Naive thymus-derived CD4-positive, alpha-beta T cell (primary cell): ENCODE measurements at regions not wholly inside any gene's neighbourhood (a gene's known extent, or its start where the extent isn't known, plus 50 kb on each side); places are given as distances from the start of the nearest gene placed in this dataset.

Experiments used
- ATAC-seq: fragments of 150-1000 bp; cut with Tn5 transposase; 2 replicates; pipeline ENCODE4 v1.10.0; 2021; ENCODE audit warnings: mild to moderate bottlenecking, moderate library complexity
- CTCF ChIA-PET: fragments of 350-600 bp; sonication (Branson Sonifier 250); formaldehyde crosslinking; loops from one replicate; lab custom pipeline; 2021; ENCODE audit warnings: antibody characterized with exemption; lab: Charles Lee
- POLR2A ChIA-PET: fragments of 350-600 bp; sonication (Branson Sonifier 250); formaldehyde crosslinking; loops from one replicate; lab custom pipeline; 2021; ENCODE audit warnings: antibody characterized with exemption, inconsistent platforms; lab: Charles Lee
- DNase-seq, 9 donors: peaks; one replicate each; pipeline versions ENCODE4 v3.0.0 to v3.0.0-alpha.2; 2020 to 2022; ENCODE audit warnings: mixed read lengths in 1 of 9
- H3K27ac ChIP-seq: one replicate; pipeline ENCODE4 v1.7.0; 2013; ENCODE audit warnings: mild to moderate bottlenecking, low read depth, low read length, moderate library complexity
- H3K27me3 ChIP-seq, 2 donors: one replicate each; pipeline ENCODE4 v1.7.0; 2013; ENCODE audit warnings: low read length in 2 of 2, mild to moderate bottlenecking in 2 of 2, moderate library complexity in 2 of 2; ENCODE audit not compliant: control insufficient read depth in 2 of 2, insufficient read depth in 2 of 2
- H3K36me3 ChIP-seq, 3 experiments: 1 replicate in 2 of 3; 2 replicates in 1 of 3; pipeline ENCODE4 v1.7.0; 2013; ENCODE audit warnings: low read length in 3 of 3, mild to moderate bottlenecking in 3 of 3, moderate library complexity in 1 of 3; ENCODE audit not compliant: insufficient read depth in 3 of 3, control insufficient read depth in 2 of 3
- H3K4me1 ChIP-seq, 2 donors: one replicate each; pipeline ENCODE4 v1.7.0; 2013; ENCODE audit warnings: low read length in 2 of 2, mild to moderate bottlenecking in 2 of 2, moderate library complexity in 1 of 2; ENCODE audit not compliant: control insufficient read depth in 2 of 2, insufficient read depth in 2 of 2
- H3K4me3 ChIP-seq: 2 replicates; pipeline ENCODE4 v1.7.0; 2013; ENCODE audit warnings: mild to moderate bottlenecking, low read length
- H3K9me3 ChIP-seq, 3 experiments: 1 replicate in 2 of 3; 2 replicates in 1 of 3; pipeline ENCODE4 v1.7.0; 2013; ENCODE audit warnings: low read length in 3 of 3; ENCODE audit not compliant: control insufficient read depth in 2 of 3
- H3K27ac Mint-ChIP-seq, 9 donors: one replicate each; pipeline ENCODE4 v1.8.0; 2020 to 2022; ENCODE audit warnings: mixed read lengths in 9 of 9, mild to moderate bottlenecking in 8 of 9, moderate library complexity in 5 of 9, inconsistent platforms in 2 of 9
- H3K27me3 Mint-ChIP-seq, 5 donors: one replicate each; pipeline ENCODE4 v1.8.0; 2021 to 2022; ENCODE audit warnings: mixed read lengths in 5 of 5, mild to moderate bottlenecking in 1 of 5
- H3K36me3 Mint-ChIP-seq, 5 donors: one replicate each; pipeline ENCODE4 v1.8.0; 2020 to 2022; ENCODE audit warnings: mixed read lengths in 5 of 5, mild to moderate bottlenecking in 3 of 5, inconsistent platforms in 1 of 5
- H3K4me1 Mint-ChIP-seq, 7 donors: one replicate each; pipeline ENCODE4 v1.8.0; 2020 to 2022; ENCODE audit warnings: mixed read lengths in 7 of 7, mild to moderate bottlenecking in 3 of 7, inconsistent platforms in 1 of 7
- H3K4me3 Mint-ChIP-seq, 10 donors: one replicate each; pipeline ENCODE4 v1.8.0; 2020 to 2022; ENCODE audit warnings: mild to moderate bottlenecking in 10 of 10, mixed read lengths in 10 of 10, moderate library complexity in 6 of 10, inconsistent platforms in 2 of 10
- H3K9me3 Mint-ChIP-seq, 11 donors: one replicate each; pipeline ENCODE4 v1.8.0; 2020 to 2022; ENCODE audit warnings: mixed read lengths in 11 of 11, mild to moderate bottlenecking in 4 of 11, inconsistent platforms in 1 of 11, moderate library complexity in 1 of 11
- intact Hi-C, 2 donors: fragments of 100-400 bp; cut with micrococcal nuclease; formaldehyde crosslinking; loops; one replicate each; pipeline ENCODE4 v1.15.1; 2023

DNA sequence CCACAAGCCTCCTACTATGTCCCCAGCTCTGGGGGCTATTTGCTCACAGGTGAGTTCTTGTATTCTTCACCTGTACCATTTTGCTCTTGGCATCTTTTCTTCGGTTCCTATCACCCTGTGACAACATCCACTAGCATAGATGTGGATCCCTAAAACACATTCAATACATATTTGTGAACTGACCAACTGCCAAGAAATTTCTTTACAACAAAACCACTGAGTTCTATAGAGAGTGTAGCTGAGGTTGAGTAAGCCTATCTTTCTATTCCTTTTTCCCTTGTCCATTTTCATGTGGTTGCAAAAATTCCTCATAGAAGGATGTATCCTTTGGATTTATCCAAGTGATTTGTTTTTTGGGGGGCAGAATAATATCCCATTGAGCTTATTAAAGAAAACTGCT is 192.7 kb upstream of the ITGA4 start:
- Histone ChIP-seq H3K4me1 (peaks cover 0 to 3% of the 10 kb centered on the region in 2 donors), H3K27me3 (no peaks in the 10 kb centered on the region), H3K27ac (no peak overlapping the region), H3K36me3 (no peaks in the 10 kb centered on the region), H3K9me3 (no peaks in the 10 kb centered on the region), H3K4me3 (no peak overlapping the region)
- Mint-ChIP-seq H3K9me3 (peaks cover 0 to 9% (median 3%) of the 10 kb centered on the region in 11 donors), H3K36me3 (peaks cover 8 to 34% (median 19%) of the 10 kb centered on the region in 5 donors), H3K4me3 (no peak overlapping the region), H3K4me1 (peaks cover 13 to 55% (median 40%) of the 10 kb centered on the region in 7 donors), H3K27me3 (no peaks in the 10 kb centered on the region), H3K27ac (no peak overlapping the region)
- ATAC-seq, result no peak
- ChIA-PET CTCF (no interaction called here), POLR2A (interaction anchor here (1.1 kb wide), 1 partner anchor 8 kb away, joined by 3 read pairs; no protein-coding TSS in a partner anchor)
- intact Hi-C loops, result no loop called here
- DNase-seq, result no peak

DNA sequence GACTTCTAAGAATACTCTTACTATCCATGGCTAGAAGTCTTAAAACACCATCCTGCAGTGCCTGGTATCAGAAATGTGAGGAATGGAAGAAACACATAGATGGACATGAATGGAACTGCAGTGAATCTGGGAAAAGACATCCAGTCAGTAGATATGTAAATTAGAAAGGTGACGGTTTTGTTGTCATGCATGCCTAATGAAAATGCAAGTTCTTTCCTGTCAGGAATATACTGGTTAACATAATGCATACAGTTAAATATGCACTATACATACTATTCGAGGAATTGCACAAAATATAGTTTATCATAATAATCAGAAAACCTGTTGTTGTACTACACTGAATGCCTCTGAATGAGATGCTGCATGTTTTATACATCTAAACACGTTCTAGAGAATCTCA is 190.6 kb upstream of the ITGA4 start:
- intact Hi-C loops, result loop anchor here in 1 of 2 donors (2.0 kb wide), 1 partner anchor 16 kb away; no protein-coding TSS in a partner anchor
- H3K4me1 Mint-ChIP-seq, result peaks cover 13 to 55% (median 36%) of the 10 kb centered on the region in 7 donors
- no peaks in the 10 kb centered on the region for H3K27me3 Mint-ChIP-seq
- POLR2A ChIA-PET, result no interaction called here
- Histone ChIP-seq H3K27me3 (no peaks in the 10 kb centered on the region), H3K27ac (no peak overlapping the region), H3K4me1 (peaks cover 0 to 3% of the 10 kb centered on the region in 2 donors), H3K4me3 (no peak overlapping the region), H3K36me3 (no peaks in the 10 kb centered on the region), H3K9me3 (no peaks in the 10 kb centered on the region)
- peaks cover 0 to 11% (median 3%) of the 10 kb centered on the region in 11 donors for H3K9me3 Mint-ChIP-seq
- CTCF ChIA-PET, result no interaction called here
- no peak for DNase-seq
- no peak for ATAC-seq
- H3K27ac Mint-ChIP-seq, result no peak overlapping the region
- H3K36me3 Mint-ChIP-seq, result peaks cover 8 to 36% (median 20%) of the 10 kb centered on the region in 5 donors
- H3K4me3 Mint-ChIP-seq, result no peak overlapping the region

DNA sequence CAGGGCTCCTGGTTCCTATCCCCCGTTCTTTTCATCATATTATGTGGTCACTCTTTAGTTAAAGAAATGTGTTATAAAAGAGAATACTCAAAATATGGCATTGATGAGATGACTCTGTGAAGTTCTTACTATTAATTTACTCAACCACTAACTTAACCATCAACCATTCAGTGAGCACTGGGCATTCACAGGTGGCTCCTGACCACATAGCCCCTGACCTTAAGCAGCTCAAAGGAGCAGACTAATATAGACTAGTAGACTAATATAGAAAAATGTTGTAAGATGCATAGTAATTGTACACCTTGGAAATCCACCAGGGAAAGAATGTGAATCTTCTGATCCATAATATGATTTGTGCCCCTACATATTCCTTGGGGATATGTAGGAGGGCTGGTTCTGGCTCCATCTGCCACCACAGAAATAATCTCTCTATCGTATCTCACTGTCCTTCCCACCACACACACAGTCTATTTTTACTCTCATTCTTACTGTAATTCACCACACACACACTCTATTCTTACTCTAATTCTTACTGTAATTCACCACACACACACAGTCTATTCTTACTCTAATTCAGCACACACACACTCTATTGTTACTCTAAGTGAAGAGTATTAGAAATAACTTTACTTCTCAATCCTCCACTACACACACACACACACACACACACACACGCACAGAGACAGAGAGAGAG is 188.9 kb upstream of the ITGA4 start:
- H3K36me3 ChIP-seq, result no peaks in the 10 kb centered on the region
- H3K27me3 ChIP-seq, result no peaks in the 10 kb centered on the region
- no peak for ATAC-seq
- intact Hi-C loops, result no loop called here
- peaks cover 13 to 46% (median 26%) of the 10 kb centered on the region in 7 donors for H3K4me1 Mint-ChIP-seq
- H3K9me3 ChIP-seq, result no peaks in the 10 kb centered on the region
- POLR2A ChIA-PET, result interaction anchor here (0.7 to 1.5 kb wide), 3 partner anchors 40 to 164 kb away, joined by 3 read pairs; no protein-coding TSS in a partner anchor
- H3K4me3 Mint-ChIP-seq, result no peak overlapping the region
- peaks cover 5 to 34% (median 16%) of the 10 kb centered on the region in 5 donors for H3K36me3 Mint-ChIP-seq
- peaks cover 0 to 11% (median 3%) of the 10 kb centered on the region in 11 donors for H3K9me3 Mint-ChIP-seq
- H3K27me3 Mint-ChIP-seq, result no peaks in the 10 kb centered on the region
- H3K4me3 ChIP-seq, result no peak overlapping the region
- H3K27ac ChIP-seq, result no peak overlapping the region
- no peak for DNase-seq
- no peaks in the 10 kb centered on the region for H3K4me1 ChIP-seq
- CTCF ChIA-PET, result interaction anchor here (0.6 to 1.3 kb wide), 2 partner anchors 17 to 163 kb away, joined by 3 read pairs; no protein-coding TSS in a partner anchor
- H3K27ac Mint-ChIP-seq, result no peak overlapping the region

DNA sequence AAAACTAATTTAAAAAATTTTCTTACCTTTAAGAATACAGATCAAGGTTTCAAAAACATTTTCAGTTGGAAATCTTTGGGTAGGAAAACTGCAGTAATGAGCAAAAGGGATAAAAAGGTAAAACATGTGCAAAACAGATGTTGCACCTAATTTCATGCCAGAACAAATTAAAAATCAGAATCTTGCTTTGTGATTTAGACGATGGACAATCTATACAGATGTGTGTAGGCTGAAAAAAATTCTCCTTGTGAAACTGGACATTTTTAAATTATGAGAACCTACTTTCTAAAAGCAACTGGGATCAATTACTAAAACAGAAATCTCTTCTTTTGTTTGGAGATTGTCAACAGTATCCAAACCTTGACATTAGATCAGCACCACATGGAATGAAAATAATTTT is 183.2 kb upstream of the ITGA4 start:
- POLR2A ChIA-PET, result interaction anchor here (0.7 kb wide), 1 partner anchor 123 kb away, joined by 9 read pairs; no protein-coding TSS in a partner anchor
- Mint-ChIP-seq H3K27ac (peak overlapping the region in 3 of 9 donors; percentile 60 to 70 (median 65)), H3K9me3 (peaks cover 0 to 2% (median 0%) of the 10 kb centered on the region in 11 donors), H3K36me3 (peaks cover 0 to 18% (median 3%) of the 10 kb centered on the region in 5 donors), H3K27me3 (no peaks in the 10 kb centered on the region), H3K4me3 (no peak overlapping the region), H3K4me1 (peaks cover 11 to 55% (median 31%) of the 10 kb centered on the region in 7 donors)
- Histone ChIP-seq H3K9me3 (no peaks in the 10 kb centered on the region), H3K4me1 (peaks cover 17 to 20% of the 10 kb centered on the region in 2 donors), H3K36me3 (no peaks in the 10 kb centered on the region), H3K27me3 (no peaks in the 10 kb centered on the region), H3K27ac (no peak overlapping the region), H3K4me3 (no peak overlapping the region)
- intact Hi-C loops, result loop anchor here in 1 of 2 donors (2.0 kb wide), 1 partner anchor 149 kb away; no protein-coding TSS in a partner anchor
- CTCF ChIA-PET, result no interaction called here
- ATAC-seq (no peak), DNase-seq (no peak)

DNA sequence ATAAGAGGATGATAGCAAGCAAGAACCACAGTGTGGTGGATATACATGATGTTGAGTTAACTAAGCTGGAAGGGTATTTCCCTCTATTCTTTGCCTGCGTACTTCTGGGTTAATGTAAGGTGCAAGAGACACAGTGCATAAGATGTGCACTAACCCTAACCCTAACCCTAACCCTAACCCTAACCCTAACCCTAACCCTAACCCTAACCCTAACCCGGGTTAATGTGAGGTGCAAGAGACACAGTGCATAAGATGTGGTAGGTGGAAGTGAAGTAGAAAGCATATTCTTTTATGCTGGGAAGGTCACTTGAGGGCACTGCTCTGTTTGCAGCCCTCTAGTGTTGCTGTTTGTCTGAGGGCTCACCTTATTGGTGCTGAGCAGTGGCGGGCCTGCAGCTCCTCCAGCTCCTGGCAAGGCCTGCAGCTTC is 181.5 kb upstream of the ITGA4 start:
- Mint-ChIP-seq H3K9me3 (peaks cover 0 to 6% (median 0%) of the 10 kb centered on the region in 11 donors), H3K4me3 (peak overlapping the region in 5 of 10 donors; percentile 25 to 62 (median 35)), H3K36me3 (peaks cover 0 to 17% (median 0%) of the 10 kb centered on the region in 5 donors), H3K4me1 (peaks cover 18 to 56% (median 41%) of the 10 kb centered on the region in 7 donors), H3K27me3 (no peaks in the 10 kb centered on the region), H3K27ac (peak overlapping the region; percentile 57 to 93 (median 83))
- POLR2A ChIA-PET, result interaction anchor here (0.7 to 1.2 kb wide), 5 partner anchors 14 to 182 kb away, joined by 3 read pairs; no protein-coding TSS in a partner anchor
- DNase-seq (peak in 7 of 9 donors; percentile 24 to 38 (median 31)), ATAC-seq (peak; percentile 93)
- H3K4me1 ChIP-seq, result peaks cover 18 to 30% of the 10 kb centered on the region in 2 donors
- peak overlapping the region; percentile 38 for H3K27ac ChIP-seq
- no peak overlapping the region for H3K4me3 ChIP-seq
- no peaks in the 10 kb centered on the region for H3K36me3 ChIP-seq
- CTCF ChIA-PET, result interaction anchor here (0.6 to 1.9 kb wide), 11 partner anchors 9 to 182 kb away, joined by 3 to 11 read pairs (median 4); partner anchors contain the start of gene ITGA4
- no peaks in the 10 kb centered on the region for H3K27me3 ChIP-seq
- H3K9me3 ChIP-seq, result no peaks in the 10 kb centered on the region
- intact Hi-C loops, result loop anchor here (1.0 to 5.0 kb wide), 6 partner anchors 8 to 171 kb away; no protein-coding TSS in a partner anchor

DNA sequence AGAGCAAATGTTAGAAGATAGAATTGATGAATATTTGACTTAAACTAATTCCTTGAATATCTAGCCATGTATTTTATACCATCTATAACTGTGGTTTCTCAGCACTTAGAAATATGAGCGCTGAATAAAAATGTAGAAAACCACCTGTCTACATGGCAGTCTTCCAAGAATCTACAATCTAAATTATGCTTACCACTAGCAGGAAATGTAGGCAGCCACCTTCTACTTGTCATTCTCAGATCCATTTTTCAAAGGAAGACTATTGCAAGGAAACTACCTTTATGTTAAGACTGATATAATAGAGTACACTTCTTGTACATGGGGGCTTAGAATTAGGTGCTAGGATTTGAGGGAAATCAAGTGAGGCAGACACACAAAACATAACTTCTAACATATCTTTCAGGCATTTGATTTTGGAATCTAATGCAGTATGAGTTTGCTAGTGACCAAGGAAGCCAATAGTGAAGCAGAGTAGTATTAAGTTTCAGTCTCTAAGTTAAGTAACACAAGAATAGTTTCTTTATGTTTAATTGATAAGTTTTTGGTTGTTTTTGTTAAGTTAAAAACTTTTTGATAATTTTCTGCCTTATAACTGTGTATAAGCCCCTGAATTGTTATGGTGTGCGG is 175.9 kb upstream of the ITGA4 start:
- H3K4me1 Mint-ChIP-seq, result peaks cover 24 to 69% (median 58%) of the 10 kb centered on the region in 7 donors
- H3K4me3 Mint-ChIP-seq, result peak overlapping the region in 9 of 10 donors; percentile 10 to 74 (median 62)
- peaks cover 0 to 41% (median 8%) of the 10 kb centered on the region in 5 donors for H3K36me3 Mint-ChIP-seq
- intact Hi-C loops, result loop anchor here (1.0 to 5.0 kb wide), 8 partner anchors 9 to 177 kb away; no protein-coding TSS in a partner anchor
- peak in 7 of 9 donors; percentile 47 to 84 (median 70) for DNase-seq
- CTCF ChIA-PET, result no interaction called here
- no peaks in the 10 kb centered on the region for H3K27me3 Mint-ChIP-seq
- H3K9me3 ChIP-seq, result no peaks in the 10 kb centered on the region
- no peaks in the 10 kb centered on the region for H3K27me3 ChIP-seq
- peak; percentile 92 for ATAC-seq
- POLR2A ChIA-PET, result no interaction called here
- H3K4me3 ChIP-seq, result no peak overlapping the region
- H3K27ac Mint-ChIP-seq, result peak overlapping the region; percentile 75 to 95 (median 84)
- peaks cover 18 to 31% of the 10 kb centered on the region in 2 donors for H3K4me1 ChIP-seq
- no peaks in the 10 kb centered on the region for H3K36me3 ChIP-seq
- H3K9me3 Mint-ChIP-seq, result peaks cover 0 to 26% (median 3%) of the 10 kb centered on the region in 11 donors
- peak overlapping the region; percentile 17 for H3K27ac ChIP-seq
